Liver (tissue), 7 donors: ENCODE measurements at regions not wholly inside any gene's neighbourhood (a gene's known extent, or its start where the extent isn't known, plus 50 kb on each side); places are given as distances from the start of the nearest gene placed in this dataset.

Source experiments
- DNase-seq: peaks from one replicate; pipeline ENCODE4 v3.0.0-alpha.2; 2017; ENCODE audit warnings: low spot score
- H3K27ac ChIP-seq, 2 donors: one replicate each; pipeline ENCODE4 v1.7.0; 2013; ENCODE audit warnings: inconsistent platforms in 2 of 2, low read length in 2 of 2, control low read depth in 1 of 2, low read depth in 1 of 2, mild to moderate bottlenecking in 1 of 2
- H3K27me3 ChIP-seq, 4 donors: one replicate each; pipeline versions ENCODE4 v1.6.1 to v1.7.0; 2013; ENCODE audit warnings: low read length in 3 of 4, inconsistent platforms in 1 of 4, mild to moderate bottlenecking in 1 of 4, moderate library complexity in 1 of 4; ENCODE audit not compliant: control insufficient read depth in 4 of 4, insufficient read depth in 4 of 4
- H3K36me3 ChIP-seq, 4 donors: one replicate each; pipeline versions ENCODE4 v1.6.1 to v1.7.0; 2013; ENCODE audit warnings: low read length in 3 of 4, mild to moderate bottlenecking in 3 of 4, low read depth in 1 of 4, moderate library complexity in 1 of 4; ENCODE audit not compliant: control insufficient read depth in 4 of 4, insufficient read depth in 3 of 4
- H3K4me1 ChIP-seq, 4 donors: one replicate each; pipeline versions ENCODE4 v1.6.1 to v1.7.0; 2013; ENCODE audit warnings: low read length in 3 of 4, mild to moderate bottlenecking in 3 of 4, moderate library complexity in 1 of 4; ENCODE audit not compliant: control insufficient read depth in 4 of 4, insufficient read depth in 4 of 4
- H3K4me3 ChIP-seq, 3 donors: one replicate each; pipeline versions ENCODE4 v1.6.1 to v1.7.0; 2013; ENCODE audit warnings: low read length in 3 of 3, control low read depth in 1 of 3, low read depth in 1 of 3, mild to moderate bottlenecking in 1 of 3
- H3K9ac ChIP-seq, 2 donors: one replicate each; pipeline ENCODE4 v1.7.0; 2013; ENCODE audit warnings: low read length in 2 of 2, mild to moderate bottlenecking in 2 of 2, moderate library complexity in 2 of 2, control low read depth in 1 of 2, low read depth in 1 of 2
- H3K9me3 ChIP-seq, 4 donors: one replicate each; pipeline versions ENCODE4 v1.6.1 to v1.7.0; 2013; ENCODE audit warnings: low read length in 3 of 4; ENCODE audit not compliant: control insufficient read depth in 4 of 4
- ATF3 ChIP-seq: IDR thresholded peaks from 2 replicates; pipeline ENCODE4 v1.6.1; 2016; ENCODE audit warnings: antibody characterized with exemption
- EGR1 ChIP-seq, 2 donors: IDR thresholded peaks; 2 replicates each; pipeline ENCODE4 v1.6.1; 2016 to 2018; ENCODE audit warnings: antibody characterized with exemption in 2 of 2, low read depth in 2 of 2
- FOXA1 ChIP-seq: IDR thresholded peaks from 2 replicates; pipeline ENCODE4 v1.6.1; 2016; ENCODE audit warnings: antibody characterized with exemption
- FOXA2 ChIP-seq: IDR thresholded peaks from 2 replicates; pipeline ENCODE4 v1.6.1; 2016; ENCODE audit warnings: antibody characterized with exemption
- GABPA ChIP-seq, 2 donors: IDR thresholded peaks in 1 of 2; conservative IDR thresholded peaks in 1 of 2; 2 replicates each; pipeline ENCODE4 v1.6.1; 2016; ENCODE audit warnings: antibody characterized with exemption in 2 of 2, mild to moderate bottlenecking in 1 of 2, moderate library complexity in 1 of 2
- HNF4A ChIP-seq, 2 donors: conservative IDR thresholded peaks; 2 replicates each; pipeline ENCODE4 v1.6.1; 2016; ENCODE audit warnings: antibody characterized with exemption in 2 of 2, mild to moderate bottlenecking in 2 of 2
- HNF4G ChIP-seq: IDR thresholded peaks from 2 replicates; pipeline ENCODE4 v1.6.1; 2016; ENCODE audit warnings: antibody characterized with exemption
- JUND ChIP-seq, 2 donors: IDR thresholded peaks; 2 replicates each; pipeline ENCODE4 v1.6.1; 2016; ENCODE audit warnings: antibody characterized with exemption in 2 of 2
- MAX ChIP-seq: IDR thresholded peaks from 2 replicates; pipeline ENCODE4 v1.6.1; 2016; ENCODE audit warnings: antibody characterized with exemption
- NR2F2 ChIP-seq: IDR thresholded peaks from 2 replicates; pipeline ENCODE4 v1.6.1; 2016; ENCODE audit warnings: antibody characterized with exemption
- REST ChIP-seq: IDR thresholded peaks from 2 replicates; pipeline ENCODE4 v1.6.1; 2016; ENCODE audit warnings: antibody characterized with exemption, mild to moderate bottlenecking
- RXRA ChIP-seq, 2 donors: IDR thresholded peaks; 2 replicates each; pipeline ENCODE4 v1.6.1; 2017 to 2018; ENCODE audit warnings: antibody characterized with exemption in 2 of 2, mild to moderate bottlenecking in 1 of 2
- SP1 ChIP-seq: IDR thresholded peaks from 2 replicates; pipeline ENCODE4 v1.6.1; 2018; ENCODE audit warnings: antibody characterized with exemption, mild to moderate bottlenecking
- TAF1 ChIP-seq: conservative IDR thresholded peaks from 2 replicates; pipeline ENCODE4 v1.6.1; 2016; ENCODE audit warnings: antibody characterized with exemption, mild to moderate bottlenecking
- YY1 ChIP-seq: IDR thresholded peaks from 2 replicates; pipeline ENCODE4 v1.6.1; 2016; ENCODE audit warnings: antibody characterized with exemption, mild to moderate bottlenecking
- WGBS: extraction: QIAGEN DNeasy Blood & Tissue Kit; methylation state at CpG from one replicate; pipeline ENCODE4 v1.1.7; 2013; 5-methylcytosine and 5-hydroxymethylcytosine counted together
- TF ChIP-seq, protein P1 (sequence below): IDR thresholded peaks from 2 replicates; pipeline ENCODE4 v1.6.1; 2016; ENCODE audit warnings: antibody characterized with exemption
- donor health status: healthy.
- donor health status: healthy.
- donor health status: healthy.
- donor health status: healthy.

DNA sequence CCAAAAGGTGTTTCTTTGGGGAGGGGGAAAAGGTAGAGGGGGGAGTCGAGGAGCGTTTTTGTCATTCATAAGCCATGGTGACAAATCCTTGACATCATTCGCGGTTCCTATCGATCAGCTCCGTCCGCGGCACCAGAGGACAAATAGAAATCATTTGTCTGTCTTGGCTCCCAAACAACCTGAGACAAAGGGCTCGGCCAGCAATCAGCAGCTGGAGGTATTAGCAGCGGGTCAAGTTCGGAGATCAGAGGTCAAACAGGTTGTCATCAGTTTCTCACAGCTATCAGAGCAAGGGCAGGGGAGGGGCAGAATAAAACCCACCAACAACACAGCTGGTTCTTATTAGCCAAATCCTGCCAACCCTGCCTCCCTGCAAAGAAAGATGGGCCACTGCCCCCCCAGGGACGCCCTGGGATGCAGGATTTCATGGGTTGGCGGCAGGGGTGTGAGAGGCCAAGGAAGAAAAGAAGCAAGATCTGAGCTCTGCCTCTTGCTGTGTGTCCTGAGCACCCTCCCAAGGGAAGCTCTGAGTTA, 145.3 kb upstream of the LHX1 start:
- no peak overlapping the region for H3K4me3 ChIP-seq
- peaks cover 0 to 13% (median 5%) of the 10 kb centered on the region in 4 donors for H3K27me3 ChIP-seq
- no peak for TF ChIP-seq GABPA (IDR thresholded peaks at IDR 0.05 in 1 of 2, conservative IDR thresholded peaks at IDR 0.05 in 1 of 2)
- TF ChIP-seq JUND (IDR thresholded peaks at IDR 0.05) = no peak
- TF ChIP-seq TAF1 = no peak
- TF ChIP-seq HNF4A (conservative IDR thresholded peaks at IDR 0.05) = no peak
- TF ChIP-seq REST = no peak
- TF ChIP-seq YY1 = no peak
- TF ChIP-seq, protein P1, sequence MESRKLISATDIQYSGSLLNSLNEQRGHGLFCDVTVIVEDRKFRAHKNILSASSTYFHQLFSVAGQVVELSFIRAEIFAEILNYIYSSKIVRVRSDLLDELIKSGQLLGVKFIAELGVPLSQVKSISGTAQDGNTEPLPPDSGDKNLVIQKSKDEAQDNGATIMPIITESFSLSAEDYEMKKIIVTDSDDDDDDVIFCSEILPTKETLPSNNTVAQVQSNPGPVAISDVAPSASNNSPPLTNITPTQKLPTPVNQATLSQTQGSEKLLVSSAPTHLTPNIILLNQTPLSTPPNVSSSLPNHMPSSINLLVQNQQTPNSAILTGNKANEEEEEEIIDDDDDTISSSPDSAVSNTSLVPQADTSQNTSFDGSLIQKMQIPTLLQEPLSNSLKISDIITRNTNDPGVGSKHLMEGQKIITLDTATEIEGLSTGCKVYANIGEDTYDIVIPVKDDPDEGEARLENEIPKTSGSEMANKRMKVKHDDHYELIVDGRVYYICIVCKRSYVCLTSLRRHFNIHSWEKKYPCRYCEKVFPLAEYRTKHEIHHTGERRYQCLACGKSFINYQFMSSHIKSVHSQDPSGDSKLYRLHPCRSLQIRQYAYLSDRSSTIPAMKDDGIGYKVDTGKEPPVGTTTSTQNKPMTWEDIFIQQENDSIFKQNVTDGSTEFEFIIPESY = no peak
- no peak overlapping the region for H3K27ac ChIP-seq
- H3K4me1 ChIP-seq = no peaks in the 10 kb centered on the region
- WGBS = 14% methylated on average over 13 of the region's 13 CpGs
- no peaks in the 10 kb centered on the region for H3K9me3 ChIP-seq
- DNase-seq = no peak
- H3K9ac ChIP-seq = no peak overlapping the region
- H3K36me3 ChIP-seq = no peaks in the 10 kb centered on the region

DNA sequence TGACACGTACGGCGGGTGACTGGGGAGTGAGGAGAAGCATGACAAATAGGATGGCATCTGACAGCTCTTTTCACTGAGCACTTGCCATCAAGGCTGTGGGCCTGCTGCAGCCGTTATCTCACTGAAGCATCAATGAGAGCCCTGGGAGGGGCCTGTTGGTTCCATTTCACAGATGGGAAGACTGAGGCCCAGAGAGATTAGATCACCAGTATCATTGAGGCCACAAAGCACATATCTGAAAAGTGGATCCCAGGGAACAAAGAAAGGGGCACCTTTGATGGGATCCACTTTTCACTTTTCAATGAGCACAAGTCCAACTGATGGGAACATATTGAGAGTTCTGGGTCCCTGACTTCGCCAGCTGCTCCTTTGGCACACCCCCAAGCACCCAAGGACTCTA, 144.4 kb upstream of the LHX1 start:
- H3K4me3 ChIP-seq = no peak overlapping the region
- WGBS = 92% methylated on average over 5 of the region's 5 CpGs
- TF ChIP-seq, protein P1 = no peak
- TF ChIP-seq GABPA (IDR thresholded peaks at IDR 0.05 in 1 of 2, conservative IDR thresholded peaks at IDR 0.05 in 1 of 2) (no peak), FOXA1 (no peak), EGR1 (IDR thresholded peaks at IDR 0.05; ENCODE audit: low read depth in 2 of 2) (no peak), TAF1 (no peak), HNF4A (conservative IDR thresholded peaks at IDR 0.05) (no peak), ATF3 (no peak), SP1 (no peak), HNF4G (no peak), NR2F2 (no peak), RXRA (IDR thresholded peaks at IDR 0.05) (no peak), REST (no peak), FOXA2 (no peak), MAX (no peak)
- H3K9me3 ChIP-seq = no peaks in the 10 kb centered on the region
- no peak overlapping the region for H3K9ac ChIP-seq
- peaks cover 0 to 17% (median 5%) of the 10 kb centered on the region in 4 donors for H3K27me3 ChIP-seq
- H3K4me1 ChIP-seq = no peaks in the 10 kb centered on the region
- H3K27ac ChIP-seq = no peak overlapping the region
- no peaks in the 10 kb centered on the region for H3K36me3 ChIP-seq
- no peak for DNase-seq
